ENCODE measurements at regions not wholly inside any gene's neighbourhood (a gene's known extent, or its start where the extent isn't known, plus 50 kb on each side); places are given as distances from the start of the nearest gene placed in this dataset.

DNA sequence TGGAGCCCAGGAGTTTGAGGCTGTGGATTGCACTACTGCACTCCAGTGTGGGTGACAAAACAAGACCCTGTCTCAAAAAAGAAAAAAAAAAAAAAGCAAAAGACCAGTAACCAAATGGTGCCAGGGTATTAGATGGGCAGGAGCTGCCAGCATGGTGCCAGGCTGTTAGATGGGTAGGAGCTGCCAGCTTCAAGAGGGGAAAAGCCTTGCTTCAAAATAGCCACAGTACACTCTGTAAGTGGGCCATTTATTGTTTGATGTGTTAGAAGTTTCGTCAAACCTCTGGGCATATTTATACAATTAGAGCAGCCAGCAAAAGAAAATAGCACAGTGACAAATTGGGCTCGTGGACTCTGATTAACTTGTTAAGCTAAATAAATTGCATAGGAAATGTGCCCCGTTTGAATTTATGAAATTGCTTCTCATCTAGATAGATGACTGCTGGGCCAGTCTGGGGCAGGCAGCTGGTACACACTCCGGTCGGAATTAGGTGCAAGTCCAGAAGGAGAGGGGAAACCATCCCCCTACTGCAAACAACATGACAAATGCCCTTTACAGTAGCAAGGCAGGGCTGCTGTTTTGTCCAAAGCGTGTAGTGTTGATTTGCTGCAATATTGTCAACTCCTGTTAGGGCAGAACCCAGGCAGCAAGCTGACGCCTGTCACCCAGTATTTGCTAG, 126.3 kb upstream of the IRX3 start:
- no peak for TF ChIP-seq TEAD4 (IDR thresholded peaks at IDR 0.05)
- no peak for TF ChIP-seq REST (IDR thresholded peaks at IDR 0.05; ENCODE audit: low read depth)
- no peak for TF ChIP-seq RAD21 (IDR thresholded peaks at IDR 0.05; ENCODE audit: low read depth)
- no peak for TF ChIP-seq EGR1 (IDR thresholded peaks at IDR 0.05)
- TF ChIP-seq EP300 (IDR thresholded peaks at IDR 0.05; ENCODE audit: borderline replicate concordance): no peak
- TF ChIP-seq TAF1 (IDR thresholded peaks at IDR 0.05; ENCODE audit: low read depth): no peak
- no peak for TF ChIP-seq FOXM1 (IDR thresholded peaks at IDR 0.05; ENCODE audit: borderline replicate concordance, low read depth)
- no peak for TF ChIP-seq TCF12 (IDR thresholded peaks at IDR 0.05; ENCODE audit: low read depth)
- no peak for TF ChIP-seq CEBPB (IDR thresholded peaks at IDR 0.05)
- TF ChIP-seq, protein P1, sequence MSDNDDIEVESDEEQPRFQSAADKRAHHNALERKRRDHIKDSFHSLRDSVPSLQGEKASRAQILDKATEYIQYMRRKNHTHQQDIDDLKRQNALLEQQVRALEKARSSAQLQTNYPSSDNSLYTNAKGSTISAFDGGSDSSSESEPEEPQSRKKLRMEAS (IDR thresholded peaks at IDR 0.05): no peak
- no peak for TF ChIP-seq CREB1 (IDR thresholded peaks at IDR 0.05; ENCODE audit: low read depth)
